ENCODE measurements at regions not wholly inside any gene's neighbourhood (a gene's known extent, or its start where the extent isn't known, plus 50 kb on each side); places are given as distances from the start of the nearest gene placed in this dataset.

DNA sequence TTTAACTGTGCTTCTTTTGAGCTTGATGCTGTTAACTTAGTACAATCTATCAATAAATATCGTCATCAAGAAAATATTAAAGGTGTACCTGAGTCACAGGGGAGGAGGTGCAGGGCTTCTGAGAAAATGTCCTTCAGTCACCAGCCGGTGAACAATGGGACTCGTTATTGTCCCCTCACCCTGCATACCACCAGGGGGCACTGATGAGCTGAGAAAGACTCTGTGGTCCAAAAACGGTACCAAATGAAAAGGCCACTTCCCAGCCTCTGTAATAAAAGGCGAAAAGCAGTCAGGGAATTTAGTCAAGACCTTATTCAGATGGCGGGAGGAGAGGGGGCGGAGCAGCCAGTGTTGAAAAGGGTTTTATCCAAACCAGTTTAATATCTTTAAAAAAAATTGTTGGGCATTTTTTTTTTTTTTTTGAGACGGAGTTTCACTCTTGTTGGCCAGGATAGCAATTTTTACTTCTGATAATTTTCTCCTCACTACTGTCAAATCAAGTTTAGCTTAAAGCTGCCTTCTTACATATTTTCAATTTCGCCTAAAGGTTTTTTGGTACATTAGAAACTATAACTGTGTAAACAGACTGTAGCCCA lies 271.9 kb upstream of the ADAMTS16 start:
- DNase-seq: peak; percentile 56 to 66

DNA sequence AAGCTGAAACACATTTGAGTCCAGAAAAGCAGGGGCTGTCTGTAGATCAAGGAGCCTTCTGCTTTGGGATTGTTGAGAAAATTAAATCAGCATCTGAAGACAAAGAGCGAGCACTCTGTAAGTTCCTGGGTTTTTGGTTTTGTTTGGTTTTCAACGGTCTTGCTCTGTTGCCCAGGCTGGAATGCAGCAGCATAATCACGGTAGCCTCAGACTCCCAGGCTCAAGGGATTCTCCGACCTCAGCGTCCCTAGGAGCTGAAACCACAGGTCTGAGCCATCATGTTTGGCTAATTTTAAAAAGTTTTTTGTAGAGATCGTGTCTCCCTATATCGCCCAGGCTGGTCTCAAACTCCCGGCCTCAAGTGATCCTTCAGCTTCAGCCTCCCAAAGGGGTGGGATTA lies 266.5 kb upstream of the ADAMTS16 start:
- no peak for DNase-seq

DNA sequence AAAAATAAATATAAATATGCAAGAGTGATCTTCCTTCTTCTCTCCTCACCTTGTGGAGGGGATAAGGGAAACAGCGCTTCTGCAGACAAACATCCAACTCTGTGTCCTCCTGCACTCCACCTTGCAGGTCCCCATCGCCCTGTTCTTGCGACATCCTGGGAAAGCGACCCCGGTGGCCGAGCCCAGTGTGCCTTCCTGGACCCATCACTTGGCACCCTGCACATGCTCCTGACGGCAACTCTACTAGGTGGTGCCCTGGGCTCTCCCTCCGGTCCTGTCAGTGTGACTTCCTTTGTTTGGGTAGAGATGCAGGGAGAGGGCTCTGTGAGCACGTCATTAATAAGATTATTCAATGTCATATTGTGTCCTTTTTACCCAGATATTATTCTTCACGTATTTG lies 266.0 kb upstream of the ADAMTS16 start:
- DNase-seq: no peak

- no peak for DNase-seq
Observed at GRCh38 chr5:4875942-4876341, 264.2 kb upstream of the ADAMTS16 start.

DNA sequence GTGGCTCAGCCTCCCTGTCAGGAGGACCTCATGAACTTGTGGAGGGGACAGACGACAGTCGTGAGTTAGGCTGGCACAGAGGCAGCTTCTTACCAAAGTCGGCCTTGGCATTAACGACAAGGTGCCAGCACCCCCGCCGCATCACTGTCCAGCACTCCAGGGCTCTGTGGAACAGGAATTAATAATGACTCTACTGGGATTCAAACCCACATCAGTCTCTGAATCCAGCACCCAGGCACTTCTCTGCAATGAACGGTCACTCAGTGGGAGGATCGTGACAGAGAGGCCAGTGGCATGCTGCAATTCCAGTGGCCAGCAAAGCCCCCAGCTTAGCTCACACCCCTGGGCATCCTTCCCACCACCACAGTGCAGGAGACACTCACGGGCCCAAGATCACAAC lies 263.3 kb upstream of the ADAMTS16 start:
- no peak for DNase-seq

GRCh38 chr5:4877579-4877978 lies 262.6 kb upstream of the ADAMTS16 start:
- no peak for DNase-seq

DNA sequence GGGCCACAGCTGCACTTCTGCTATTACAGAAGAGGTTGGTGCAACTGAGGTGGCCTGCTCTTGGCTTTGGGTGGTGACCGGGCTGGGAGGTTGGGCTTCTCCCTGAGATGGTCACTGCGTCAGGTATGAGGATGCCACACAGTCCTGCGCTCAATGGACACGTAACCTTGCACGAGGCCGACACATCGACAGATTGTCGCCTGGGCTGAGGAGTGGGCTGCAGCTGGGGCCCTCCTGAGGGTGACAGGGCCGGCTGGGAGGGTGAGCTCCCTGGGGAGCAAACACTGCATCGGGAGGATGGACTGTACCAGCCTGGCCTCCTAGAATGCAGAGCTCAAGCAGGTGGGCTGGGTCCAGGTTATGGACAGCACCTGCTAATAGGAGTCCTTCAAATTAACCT lies 261.1 kb upstream of the ADAMTS16 start:
- DNase-seq: no peak

DNA sequence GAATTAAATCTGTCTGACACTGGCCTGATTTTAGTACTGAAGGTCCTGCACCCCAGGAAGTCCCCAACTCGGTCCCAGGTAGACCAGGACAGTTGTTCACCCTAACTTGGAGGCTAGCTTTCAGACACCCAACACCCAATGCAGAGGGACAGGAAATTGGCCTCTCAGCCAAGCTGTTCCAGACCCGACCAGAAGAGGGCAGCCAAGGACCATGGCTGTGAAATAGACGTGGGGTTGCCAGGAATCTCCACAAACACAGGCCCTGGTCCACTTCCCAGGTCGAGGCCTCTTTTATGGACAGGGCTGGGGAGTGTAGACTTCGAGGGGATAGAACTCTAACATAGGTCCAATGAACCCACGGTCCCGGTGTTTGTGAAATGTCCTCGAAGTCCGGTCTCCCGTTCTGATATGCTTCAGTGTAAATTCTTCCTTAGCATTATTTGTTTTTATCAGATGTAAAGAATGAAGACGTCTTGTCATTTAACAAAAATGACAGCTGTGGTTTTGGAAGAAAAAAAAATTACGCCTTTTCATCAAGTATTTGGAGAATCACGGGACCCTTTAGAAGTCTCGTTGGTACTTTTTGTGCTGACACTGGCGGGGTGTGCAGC lies 260.3 kb upstream of the ADAMTS16 start:
- peak; percentile 47 to 71 for DNase-seq

GRCh38 chr5:4880304-4880741 lies 259.8 kb upstream of the ADAMTS16 start:
- DNase-seq: no peak

- no peak for DNase-seq
Observed at GRCh38 chr5:4881366-4882002, 258.6 kb upstream of the ADAMTS16 start.

GRCh38 chr5:4882186-4882585 lies 257.9 kb upstream of the ADAMTS16 start:
- no peak for DNase-seq

GRCh38 chr5:4883360-4883759 lies 256.8 kb upstream of the ADAMTS16 start:
- no peak for DNase-seq

DNA sequence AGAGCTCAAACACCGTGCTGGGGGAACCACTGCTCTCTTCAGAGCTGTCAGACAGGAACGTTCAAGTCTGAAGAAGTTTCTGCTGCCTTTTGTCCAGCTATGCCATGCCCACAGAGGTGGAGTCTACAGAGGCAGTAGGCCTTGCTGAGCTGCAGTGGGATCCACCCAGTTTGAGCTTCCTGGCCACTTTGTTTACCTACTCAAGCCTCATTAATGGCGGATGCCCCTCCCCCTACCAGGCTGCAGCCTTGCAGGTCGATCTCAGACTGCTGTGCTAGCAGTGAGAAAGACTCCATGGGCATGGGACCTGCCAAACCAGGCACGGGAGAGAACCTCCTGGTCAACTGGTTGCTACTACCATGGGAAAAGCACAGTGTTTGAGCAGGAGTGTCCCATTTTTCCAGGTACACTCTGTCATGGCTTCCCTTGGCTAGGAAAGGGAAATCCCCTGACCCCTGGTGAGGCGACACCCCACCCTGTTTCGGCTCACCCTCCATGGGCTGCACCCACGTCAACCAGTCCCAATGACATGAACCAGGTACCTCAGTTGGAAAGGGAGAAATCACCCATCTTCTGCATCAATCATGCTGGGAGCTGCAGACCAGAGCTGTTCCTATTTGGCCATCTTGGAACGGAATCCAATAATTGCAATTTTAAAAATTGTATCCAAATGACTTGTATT lies 246.9 kb upstream of the ADAMTS16 start:
- DNase-seq: no peak

DNA sequence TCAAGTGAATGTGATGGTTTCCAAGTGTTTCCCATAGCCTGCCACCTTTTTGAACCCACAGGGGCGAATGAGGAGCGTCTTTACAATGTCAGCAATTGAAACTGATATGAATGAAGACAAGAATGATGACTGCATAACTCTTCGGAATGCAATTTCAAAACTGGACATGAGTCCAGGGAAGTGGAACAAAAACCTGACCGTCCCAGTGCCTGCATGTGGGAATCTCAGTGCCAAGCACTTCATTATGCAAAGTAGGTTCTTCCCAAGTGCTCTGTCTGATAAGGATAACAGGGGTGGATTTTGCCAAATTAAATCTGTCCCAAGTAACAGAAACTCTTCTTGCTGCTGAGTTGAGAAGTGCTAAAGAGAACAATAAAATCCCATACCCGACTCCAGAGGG lies 243.8 kb upstream of the ADAMTS16 start:
- no peak for DNase-seq

GRCh38 chr5:4901305-4901811 lies 238.8 kb upstream of the ADAMTS16 start:
- DNase-seq: no peak

DNA sequence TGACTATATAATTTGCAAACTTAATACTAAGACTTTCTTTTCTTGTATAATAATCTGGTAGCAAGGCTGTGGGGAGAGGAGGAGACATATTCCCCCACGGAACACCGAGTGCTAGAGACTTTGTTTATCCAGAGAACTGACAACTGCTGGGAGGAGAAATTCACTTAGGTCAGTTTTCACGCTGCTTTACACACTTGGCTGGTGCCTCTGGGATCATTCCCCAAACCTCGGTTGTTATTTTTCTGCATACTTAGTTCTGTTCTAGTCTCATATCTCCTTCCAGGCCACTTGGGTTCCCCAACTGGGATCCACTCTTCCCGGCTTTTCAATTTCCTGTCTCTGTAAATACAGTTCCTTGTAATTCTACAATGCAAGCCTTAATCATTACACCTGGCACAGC lies 238.2 kb upstream of the ADAMTS16 start:
- DNase-seq: no peak

DNA sequence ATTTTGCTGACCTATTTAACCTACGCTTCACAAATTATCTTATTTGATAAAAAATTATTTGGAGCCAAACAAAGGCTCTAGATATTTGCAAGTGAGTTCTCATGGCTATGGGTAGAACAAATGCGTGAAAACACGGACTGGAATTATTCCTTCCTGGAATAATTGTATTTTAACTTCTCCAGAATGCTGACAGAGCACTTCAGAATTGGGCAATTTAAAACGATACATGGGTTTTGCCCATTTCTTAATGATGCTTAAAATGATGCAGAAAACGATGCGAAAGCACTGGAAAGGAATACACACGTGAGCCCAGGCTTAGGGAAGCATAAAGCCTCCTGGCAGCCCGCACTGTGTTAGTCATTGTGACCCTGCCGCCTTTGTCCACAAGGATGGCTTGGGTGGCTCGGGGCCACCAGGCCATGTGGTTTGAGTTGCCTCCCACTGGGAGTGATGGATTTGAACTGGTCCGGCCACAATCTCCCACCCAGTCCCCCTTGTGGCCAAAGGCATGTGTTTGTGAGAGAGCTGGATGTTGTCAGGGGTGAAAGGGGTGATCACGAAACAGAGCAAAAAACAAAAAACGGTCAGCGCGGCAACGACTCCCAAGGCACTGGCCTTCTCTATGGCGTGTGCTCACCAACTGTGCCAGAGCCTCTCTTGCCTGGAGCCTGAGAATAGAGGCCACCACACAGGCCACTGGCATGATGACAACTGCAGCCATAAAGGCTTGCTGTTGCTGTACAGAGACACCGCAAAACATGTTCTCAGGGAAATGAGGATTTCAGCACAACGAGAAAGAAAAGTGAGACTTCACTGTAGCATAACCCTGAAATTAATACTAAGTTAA lies 234.2 kb upstream of the ADAMTS16 start:
- no peak for DNase-seq

DNA sequence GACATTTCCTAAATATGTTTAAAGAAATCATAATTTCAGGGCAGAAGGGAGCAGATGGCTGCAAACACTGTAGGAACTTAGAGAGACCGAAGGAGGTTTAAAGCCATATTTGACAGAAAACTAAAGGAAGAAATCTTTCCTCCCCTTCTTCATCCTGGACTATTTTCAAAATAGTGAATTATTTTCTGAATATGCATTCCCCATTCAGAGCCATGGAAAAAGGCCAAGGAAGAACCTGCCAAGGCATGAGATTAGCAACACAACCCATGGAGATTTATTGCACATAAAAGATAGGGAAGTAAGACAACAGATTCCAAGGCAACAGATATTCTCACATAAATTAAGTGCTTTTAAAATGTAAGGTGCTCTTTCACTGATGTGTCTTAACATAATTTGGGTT lies 233.3 kb upstream of the ADAMTS16 start:
- DNase-seq: no peak

- DNase-seq: no peak
Observed at GRCh38 chr5:4907571-4907970, 232.6 kb upstream of the ADAMTS16 start.

- no peak for DNase-seq
Observed at GRCh38 chr5:4909086-4909485, 231.0 kb upstream of the ADAMTS16 start.

DNA sequence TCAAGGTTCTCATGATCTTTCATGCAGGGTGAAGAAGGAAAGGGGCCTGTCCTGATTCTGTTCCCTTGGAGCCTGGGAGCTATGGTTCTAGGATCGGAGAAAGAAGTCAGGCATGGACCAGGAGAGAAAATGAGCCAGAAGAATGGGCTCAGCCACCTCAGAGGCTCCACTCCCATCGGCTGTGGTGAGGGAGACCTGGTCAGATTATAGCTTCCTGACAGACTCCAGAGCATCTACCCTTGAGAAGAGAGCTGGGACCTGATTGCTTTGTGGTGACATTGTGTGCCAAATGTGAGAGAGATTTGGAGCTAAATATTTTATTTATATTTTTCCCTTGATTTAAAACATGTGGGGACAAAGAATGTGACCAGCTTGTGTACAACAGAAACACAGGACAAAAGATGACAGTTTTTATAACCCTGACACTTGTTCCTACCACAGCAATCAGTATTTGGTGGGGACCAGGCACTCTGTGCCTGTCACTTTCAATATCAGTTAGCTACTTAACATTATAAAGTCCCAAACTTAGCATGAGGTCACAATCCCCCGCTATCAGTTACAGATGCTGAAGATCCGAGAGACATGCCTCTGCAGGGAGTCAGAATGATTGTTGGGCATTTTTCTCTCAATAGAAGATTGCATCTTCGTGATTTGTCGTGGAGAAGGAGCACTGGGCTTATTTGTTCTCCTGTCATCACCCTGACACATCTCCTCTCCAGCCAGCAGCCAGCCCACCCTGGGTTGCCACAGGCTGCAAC lies 228.3 kb upstream of the ADAMTS16 start:
- DNase-seq: no peak

GRCh38 chr5:4921929-4922328 lies 218.2 kb upstream of the ADAMTS16 start:
- DNase-seq: no peak

All from stimulated activated CD4-positive, alpha-beta T cell treated with anti-CD3 and anti-CD28 coated beads, Interleukin-2, amount 100 ng/mL, for 24 hours (primary cell).